ENCODE measurements at regions not wholly inside any gene's neighbourhood (a gene's known extent, or its start where the extent isn't known, plus 50 kb on each side); places are given as distances from the start of the nearest gene placed in this dataset.
A peak's percentile ranks its signal among the peaks of the same experiment; 100 is the strongest.

GRCh38 chr5:174523311-174524071 lies 200.9 kb upstream of the MSX2 start:
- DNase-seq (ENCODE audit: low spot score) (no peak), ATAC-seq (ENCODE audit: low read depth) (0 out of 3 replicates have a peak, but pooled peaks have one; percentile 35)
- Histone ChIP-seq H3K27ac (ENCODE audit: poor library complexity, severe bottlenecking) (no peak overlapping the region), H3K36me3 (ENCODE audit: low read depth) (no peaks in the 10 kb centered on the region), H3K4me3 (ENCODE audit: severe bottlenecking) (no peak overlapping the region), H3K9me3 (ENCODE audit: severe bottlenecking) (no peaks in the 10 kb centered on the region), H3K27me3 (ENCODE audit: insufficient read depth, poor library complexity, severe bottlenecking) (no peaks in the 10 kb centered on the region), H3K4me1 (ENCODE audit: insufficient read depth, poor library complexity, severe bottlenecking) (no peaks in the 10 kb centered on the region)
- peak; percentile 47 for TF ChIP-seq CTCF (IDR thresholded peaks at IDR 0.05; ENCODE audit: poor library complexity, severe bottlenecking)

- no peak for TF ChIP-seq CTCF (IDR thresholded peaks at IDR 0.05; ENCODE audit: poor library complexity, severe bottlenecking)
- no peak for ATAC-seq (ENCODE audit: low read depth)
- Histone ChIP-seq H3K9me3 (ENCODE audit: severe bottlenecking) (no peaks in the 10 kb centered on the region), H3K36me3 (ENCODE audit: low read depth) (no peaks in the 10 kb centered on the region), H3K27me3 (ENCODE audit: insufficient read depth, poor library complexity, severe bottlenecking) (no peaks in the 10 kb centered on the region), H3K4me3 (ENCODE audit: severe bottlenecking) (no peak overlapping the region), H3K27ac (ENCODE audit: poor library complexity, severe bottlenecking) (no peak overlapping the region), H3K4me1 (ENCODE audit: insufficient read depth, poor library complexity, severe bottlenecking) (peaks cover under 1% of the 10 kb centered on the region)
- no peak for DNase-seq (ENCODE audit: low spot score)
Measured at GRCh38 chr5:174524351-174524750, 200.0 kb upstream of the MSX2 start.

GRCh38 chr5:174526177-174526576 lies 198.2 kb upstream of the MSX2 start:
- Histone ChIP-seq H3K4me1 (ENCODE audit: insufficient read depth, poor library complexity, severe bottlenecking) (peaks cover 9% of the 10 kb centered on the region), H3K27ac (ENCODE audit: poor library complexity, severe bottlenecking) (no peak overlapping the region), H3K4me3 (ENCODE audit: severe bottlenecking) (no peak overlapping the region), H3K9me3 (ENCODE audit: severe bottlenecking) (no peaks in the 10 kb centered on the region), H3K36me3 (ENCODE audit: low read depth) (no peaks in the 10 kb centered on the region), H3K27me3 (ENCODE audit: insufficient read depth, poor library complexity, severe bottlenecking) (no peaks in the 10 kb centered on the region)
- no peak for ATAC-seq (ENCODE audit: low read depth)
- TF ChIP-seq CTCF (IDR thresholded peaks at IDR 0.05; ENCODE audit: poor library complexity, severe bottlenecking) = no peak
- no peak for DNase-seq (ENCODE audit: low spot score)

GRCh38 chr5:174527916-174528540 lies 196.4 kb upstream of the MSX2 start:
- no peak for TF ChIP-seq CTCF (IDR thresholded peaks at IDR 0.05; ENCODE audit: poor library complexity, severe bottlenecking)
- Histone ChIP-seq H3K4me3 (ENCODE audit: severe bottlenecking) (no peak overlapping the region), H3K9me3 (ENCODE audit: severe bottlenecking) (no peaks in the 10 kb centered on the region), H3K4me1 (ENCODE audit: insufficient read depth, poor library complexity, severe bottlenecking) (peaks cover 22% of the 10 kb centered on the region), H3K27ac (ENCODE audit: poor library complexity, severe bottlenecking) (no peak overlapping the region), H3K36me3 (ENCODE audit: low read depth) (no peaks in the 10 kb centered on the region), H3K27me3 (ENCODE audit: insufficient read depth, poor library complexity, severe bottlenecking) (no peaks in the 10 kb centered on the region)
- DNase-seq (ENCODE audit: low spot score) = no peak
- ATAC-seq (ENCODE audit: low read depth) = no peak

Measured in RWPE2 (cell line).